ENCODE measurements at regions not wholly inside any gene's neighbourhood (a gene's known extent, or its start where the extent isn't known, plus 50 kb on each side); places are given as distances from the start of the nearest gene placed in this dataset.

- Histone ChIP-seq H3K9me3 (ENCODE audit: low read depth, low read length) (no peaks in the 10 kb centered on the region), H3K27ac (no peak overlapping the region), H3K4me3 (no peak overlapping the region), H3K9ac (ENCODE audit: insufficient read length) (no peak overlapping the region), H3K36me3 (ENCODE audit: insufficient read depth, low read length) (no peaks in the 10 kb centered on the region)
- no peak for DNase-seq (ENCODE audit: low read depth, low spot score)
- no peak for TF ChIP-seq FOXP2 (optimal IDR thresholded peaks at IDR 0.05; ENCODE audit: control extremely low read depth, extremely low read length, insufficient read depth)
- no peak for TF ChIP-seq POLR2AphosphoS5 (IDR thresholded peaks at IDR 0.05; ENCODE audit: borderline replicate concordance, low read depth, low read length)
- TF ChIP-seq EZH2 (IDR thresholded peaks at IDR 0.05) = no peak
Observed at GRCh38 chr5:143723159-143723558, 88.8 kb upstream of the HMHB1 start.

- Histone ChIP-seq H3K4me3 (no peak overlapping the region), H3K27ac (no peak overlapping the region), H3K36me3 (ENCODE audit: insufficient read depth, low read length) (no peaks in the 10 kb centered on the region), H3K9me3 (ENCODE audit: low read depth, low read length) (no peaks in the 10 kb centered on the region), H3K9ac (ENCODE audit: insufficient read length) (no peak overlapping the region)
- TF ChIP-seq POLR2AphosphoS5 (IDR thresholded peaks at IDR 0.05; ENCODE audit: borderline replicate concordance, low read depth, low read length) = no peak
- no peak for TF ChIP-seq EZH2 (IDR thresholded peaks at IDR 0.05)
- TF ChIP-seq FOXP2 (optimal IDR thresholded peaks at IDR 0.05; ENCODE audit: control extremely low read depth, extremely low read length, insufficient read depth) = no peak
- no peak for DNase-seq (ENCODE audit: low read depth, low spot score)
Observed at GRCh38 chr5:143721925-143722324, 90.0 kb upstream of the HMHB1 start.

- Histone ChIP-seq H3K4me3 (no peak overlapping the region), H3K9ac (ENCODE audit: insufficient read length) (no peak overlapping the region), H3K27ac (no peak overlapping the region), H3K36me3 (ENCODE audit: insufficient read depth, low read length) (no peaks in the 10 kb centered on the region), H3K9me3 (ENCODE audit: low read depth, low read length) (no peaks in the 10 kb centered on the region)
- no peak for DNase-seq (ENCODE audit: low read depth, low spot score)
- no peak for TF ChIP-seq FOXP2 (optimal IDR thresholded peaks at IDR 0.05; ENCODE audit: control extremely low read depth, extremely low read length, insufficient read depth)
- TF ChIP-seq EZH2 (IDR thresholded peaks at IDR 0.05) = no peak
- TF ChIP-seq POLR2AphosphoS5 (IDR thresholded peaks at IDR 0.05; ENCODE audit: borderline replicate concordance, low read depth, low read length) = no peak
Observed at GRCh38 chr5:143720689-143721088, 91.3 kb upstream of the HMHB1 start.

GRCh38 chr5:143717400-143717799 lies 94.6 kb upstream of the HMHB1 start:
- peak overlapping the region; percentile 62 for H3K9ac ChIP-seq (ENCODE audit: insufficient read length)
- peak; percentile 30 for DNase-seq (ENCODE audit: low read depth, low spot score)
- H3K27ac ChIP-seq = peak overlapping the region; percentile 96
- H3K9me3 ChIP-seq (ENCODE audit: low read depth, low read length) = no peaks in the 10 kb centered on the region
- TF ChIP-seq POLR2AphosphoS5 (IDR thresholded peaks at IDR 0.05; ENCODE audit: borderline replicate concordance, low read depth, low read length) (no peak), EZH2 (IDR thresholded peaks at IDR 0.05) (no peak), FOXP2 (optimal IDR thresholded peaks at IDR 0.05; ENCODE audit: control extremely low read depth, extremely low read length, insufficient read depth) (no peak)
- peak overlapping the region; percentile 61 for H3K4me3 ChIP-seq
- no peaks in the 10 kb centered on the region for H3K36me3 ChIP-seq (ENCODE audit: insufficient read depth, low read length)

GRCh38 chr5:143716881-143717280 lies 95.1 kb upstream of the HMHB1 start:
- Histone ChIP-seq H3K9ac (ENCODE audit: insufficient read length) (peak overlapping the region; percentile 62), H3K4me3 (peak overlapping the region; percentile 61), H3K36me3 (ENCODE audit: insufficient read depth, low read length) (no peaks in the 10 kb centered on the region), H3K27ac (peak overlapping the region; percentile 96), H3K9me3 (ENCODE audit: low read depth, low read length) (no peaks in the 10 kb centered on the region)
- TF ChIP-seq POLR2AphosphoS5 (IDR thresholded peaks at IDR 0.05; ENCODE audit: borderline replicate concordance, low read depth, low read length) (no peak), EZH2 (IDR thresholded peaks at IDR 0.05) (no peak), FOXP2 (optimal IDR thresholded peaks at IDR 0.05; ENCODE audit: control extremely low read depth, extremely low read length, insufficient read depth) (no peak)
- DNase-seq (ENCODE audit: low read depth, low spot score) = no peak

GRCh38 chr5:143715616-143716015 lies 96.3 kb upstream of the HMHB1 start:
- DNase-seq (ENCODE audit: low read depth, low spot score) = no peak
- Histone ChIP-seq H3K36me3 (ENCODE audit: insufficient read depth, low read length) (no peaks in the 10 kb centered on the region), H3K9ac (ENCODE audit: insufficient read length) (no peak overlapping the region), H3K4me3 (no peak overlapping the region), H3K27ac (no peak overlapping the region), H3K9me3 (ENCODE audit: low read depth, low read length) (no peaks in the 10 kb centered on the region)
- no peak for TF ChIP-seq POLR2AphosphoS5 (IDR thresholded peaks at IDR 0.05; ENCODE audit: borderline replicate concordance, low read depth, low read length)

- H3K36me3 ChIP-seq (ENCODE audit: insufficient read depth, low read length) = no peaks in the 10 kb centered on the region
- H3K27ac ChIP-seq = no peak overlapping the region
- H3K9me3 ChIP-seq (ENCODE audit: low read depth, low read length) = no peaks in the 10 kb centered on the region
- H3K4me3 ChIP-seq = no peak overlapping the region
- H3K9ac ChIP-seq (ENCODE audit: insufficient read length) = no peak overlapping the region
- DNase-seq (ENCODE audit: low read depth, low spot score) = no peak
- TF ChIP-seq EZH2 (IDR thresholded peaks at IDR 0.05) = no peak
- TF ChIP-seq POLR2AphosphoS5 (IDR thresholded peaks at IDR 0.05; ENCODE audit: borderline replicate concordance, low read depth, low read length) = no peak
- no peak for TF ChIP-seq FOXP2 (optimal IDR thresholded peaks at IDR 0.05; ENCODE audit: control extremely low read depth, extremely low read length, insufficient read depth)
Observed at GRCh38 chr5:143714629-143715028, 97.3 kb upstream of the HMHB1 start.

- Histone ChIP-seq H3K27ac (no peak overlapping the region), H3K4me3 (no peak overlapping the region), H3K9ac (ENCODE audit: insufficient read length) (no peak overlapping the region), H3K9me3 (ENCODE audit: low read depth, low read length) (no peaks in the 10 kb centered on the region), H3K36me3 (ENCODE audit: insufficient read depth, low read length) (no peaks in the 10 kb centered on the region)
- TF ChIP-seq POLR2AphosphoS5 (IDR thresholded peaks at IDR 0.05; ENCODE audit: borderline replicate concordance, low read depth, low read length) = no peak
- TF ChIP-seq EZH2 (IDR thresholded peaks at IDR 0.05) = no peak
- no peak for TF ChIP-seq FOXP2 (optimal IDR thresholded peaks at IDR 0.05; ENCODE audit: control extremely low read depth, extremely low read length, insufficient read depth)
- DNase-seq (ENCODE audit: low read depth, low spot score) = no peak
Observed at GRCh38 chr5:143713047-143714003, 98.6 kb upstream of the HMHB1 start.

Data from SK-N-MC (cell line).